PC-3 (cell line): ENCODE measurements at regions not wholly inside any gene's neighbourhood (a gene's known extent, or its start where the extent isn't known, plus 50 kb on each side); places are given as distances from the start of the nearest gene placed in this dataset.

ENCODE experiments used
- CTCF ChIP-seq: fragments of 300-600 bp; sonication (generic); conservative IDR thresholded peaks from 2 replicates; pipeline ENCODE4 v1.5.1; 2017; ENCODE audit warnings: antibody characterized with exemption, low read depth, mild to moderate bottlenecking, low read length
- EZH2 ChIP-seq: fragments of 300-600 bp; sonication (generic); IDR thresholded peaks from one replicate; pipeline ENCODE4 v1.6.1; 2017; ENCODE audit warnings: antibody characterized with exemption, mild to moderate bottlenecking, low read length; ENCODE audit not compliant: unreplicated experiment
- EZH2phosphoT487 ChIP-seq: fragments of 300-600 bp; sonication (generic); IDR thresholded peaks from 2 replicates; pipeline ENCODE4 v1.6.1; 2018; ENCODE audit warnings: mild to moderate bottlenecking, antibody characterized with exemption, low read length, borderline replicate concordance

DNA sequence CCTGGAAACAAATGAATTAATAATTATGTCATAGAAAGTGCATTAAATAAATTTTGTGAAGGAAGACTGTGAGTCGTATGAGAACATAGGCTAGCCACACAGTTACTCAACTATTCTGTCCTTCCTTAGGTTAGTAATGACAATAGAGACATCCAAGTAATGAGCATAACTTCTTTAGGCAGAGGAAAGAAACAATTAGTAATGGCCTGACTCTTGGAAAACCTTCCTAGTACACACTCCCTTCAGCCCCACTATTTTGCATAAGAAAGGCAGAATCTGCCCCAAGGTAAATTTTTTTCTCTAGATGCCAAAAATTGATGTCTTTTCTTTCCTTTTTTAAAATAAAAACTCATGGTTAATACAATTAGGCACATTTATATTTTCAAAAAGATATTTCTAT is 1619.0 kb upstream of the WWC1 start:
- TF ChIP-seq EZH2phosphoT487 (no peak), CTCF (no peak), EZH2 (no peak)
